HepG2 (cell line): ENCODE measurements at regions not wholly inside any gene's neighbourhood (a gene's known extent, or its start where the extent isn't known, plus 50 kb on each side); places are given as distances from the start of the nearest gene placed in this dataset.

Source experiments
- DR1 ChIP-seq: sonication (generic); formaldehyde crosslinking; IDR thresholded peaks from 2 replicates; pipeline ENCODE4 v1.8.0; 2021; ENCODE audit warnings: mild to moderate bottlenecking, missing genetic modification reagents, inconsistent platforms
- PAX8 ChIP-seq: sonication (generic); formaldehyde crosslinking; IDR thresholded peaks from 2 replicates; pipeline ENCODE4 v1.8.0; 2022; ENCODE audit warnings: mild to moderate bottlenecking, missing genetic modification reagents, borderline replicate concordance
- PPARG ChIP-seq: conservative IDR thresholded peaks from 2 replicates; pipeline ENCODE4 v1.6.1; 2016; ENCODE audit warnings: missing biosample characterization, missing genetic modification reagents
- SAP130 ChIP-seq: IDR thresholded peaks from 2 replicates; pipeline ENCODE4 v1.6.1; 2016; ENCODE audit warnings: low read depth
- SIN3A ChIP-seq: IDR thresholded peaks from 2 replicates; pipeline ENCODE4 v1.6.1; 2011; ENCODE audit warnings: low read depth, mild to moderate bottlenecking, control low read depth, low read length, borderline replicate concordance
- SKI ChIP-seq: fragments of 450-650 bp; IDR thresholded peaks from one replicate; pipeline ENCODE4 v1.6.1; 2018; ENCODE audit warnings: mild to moderate bottlenecking; ENCODE audit not compliant: partially characterized antibody
- TCF7 ChIP-seq: sonication (generic); IDR thresholded peaks from 2 replicates; pipeline ENCODE4 v1.6.1; 2016; ENCODE audit warnings: antibody characterized with exemption, low read depth
- ZMYM2 ChIP-seq: sonication (generic); formaldehyde crosslinking; IDR thresholded peaks from 2 replicates; pipeline ENCODE4 v1.8.0; 2022; ENCODE audit warnings: mild to moderate bottlenecking, missing genetic modification reagents
- ZMYM3 ChIP-seq: sonication (generic); formaldehyde crosslinking; IDR thresholded peaks from 2 replicates; pipeline ENCODE4 v1.5.1; 2020; ENCODE audit warnings: mild to moderate bottlenecking, missing genetic modification reagents
- ZNF564 ChIP-seq: sonication (generic); formaldehyde crosslinking; IDR thresholded peaks from 2 replicates; pipeline ENCODE4 v1.8.1; 2023; ENCODE audit warnings: mild to moderate bottlenecking, missing genetic modification reagents
- ZNF567 ChIP-seq: sonication (generic); formaldehyde crosslinking; IDR thresholded peaks from 2 replicates; pipeline ENCODE4 v1.8.1; 2023; ENCODE audit warnings: mild to moderate bottlenecking, missing genetic modification reagents, borderline replicate concordance
- ZNF570 ChIP-seq: sonication (generic); formaldehyde crosslinking; IDR thresholded peaks from 2 replicates; pipeline ENCODE4 v1.4.0; 2020; ENCODE audit warnings: mild to moderate bottlenecking, missing genetic modification reagents, borderline replicate concordance
- TF ChIP-seq, protein P1 (sequence below): sonication (generic); formaldehyde crosslinking; IDR thresholded peaks from 2 replicates; pipeline ENCODE4 v1.5.1; 2020; ENCODE audit warnings: mild to moderate bottlenecking, missing genetic modification reagents, borderline replicate concordance
- TF ChIP-seq, protein P2 (sequence below): IDR thresholded peaks from 2 replicates; pipeline ENCODE4 v1.6.1; 2016; ENCODE audit warnings: low read depth, borderline replicate concordance
- TF ChIP-seq, protein P3 (sequence below): sonication (generic); formaldehyde crosslinking; IDR thresholded peaks from 2 replicates; pipeline ENCODE4 v1.9.0; 2021; ENCODE audit warnings: missing genetic modification reagents, mild to moderate bottlenecking, borderline replicate concordance

GRCh38 chr11:33633251-33634003, 67.2 kb downstream of the C11orf91 start (continued):
- TF ChIP-seq, protein P1, sequence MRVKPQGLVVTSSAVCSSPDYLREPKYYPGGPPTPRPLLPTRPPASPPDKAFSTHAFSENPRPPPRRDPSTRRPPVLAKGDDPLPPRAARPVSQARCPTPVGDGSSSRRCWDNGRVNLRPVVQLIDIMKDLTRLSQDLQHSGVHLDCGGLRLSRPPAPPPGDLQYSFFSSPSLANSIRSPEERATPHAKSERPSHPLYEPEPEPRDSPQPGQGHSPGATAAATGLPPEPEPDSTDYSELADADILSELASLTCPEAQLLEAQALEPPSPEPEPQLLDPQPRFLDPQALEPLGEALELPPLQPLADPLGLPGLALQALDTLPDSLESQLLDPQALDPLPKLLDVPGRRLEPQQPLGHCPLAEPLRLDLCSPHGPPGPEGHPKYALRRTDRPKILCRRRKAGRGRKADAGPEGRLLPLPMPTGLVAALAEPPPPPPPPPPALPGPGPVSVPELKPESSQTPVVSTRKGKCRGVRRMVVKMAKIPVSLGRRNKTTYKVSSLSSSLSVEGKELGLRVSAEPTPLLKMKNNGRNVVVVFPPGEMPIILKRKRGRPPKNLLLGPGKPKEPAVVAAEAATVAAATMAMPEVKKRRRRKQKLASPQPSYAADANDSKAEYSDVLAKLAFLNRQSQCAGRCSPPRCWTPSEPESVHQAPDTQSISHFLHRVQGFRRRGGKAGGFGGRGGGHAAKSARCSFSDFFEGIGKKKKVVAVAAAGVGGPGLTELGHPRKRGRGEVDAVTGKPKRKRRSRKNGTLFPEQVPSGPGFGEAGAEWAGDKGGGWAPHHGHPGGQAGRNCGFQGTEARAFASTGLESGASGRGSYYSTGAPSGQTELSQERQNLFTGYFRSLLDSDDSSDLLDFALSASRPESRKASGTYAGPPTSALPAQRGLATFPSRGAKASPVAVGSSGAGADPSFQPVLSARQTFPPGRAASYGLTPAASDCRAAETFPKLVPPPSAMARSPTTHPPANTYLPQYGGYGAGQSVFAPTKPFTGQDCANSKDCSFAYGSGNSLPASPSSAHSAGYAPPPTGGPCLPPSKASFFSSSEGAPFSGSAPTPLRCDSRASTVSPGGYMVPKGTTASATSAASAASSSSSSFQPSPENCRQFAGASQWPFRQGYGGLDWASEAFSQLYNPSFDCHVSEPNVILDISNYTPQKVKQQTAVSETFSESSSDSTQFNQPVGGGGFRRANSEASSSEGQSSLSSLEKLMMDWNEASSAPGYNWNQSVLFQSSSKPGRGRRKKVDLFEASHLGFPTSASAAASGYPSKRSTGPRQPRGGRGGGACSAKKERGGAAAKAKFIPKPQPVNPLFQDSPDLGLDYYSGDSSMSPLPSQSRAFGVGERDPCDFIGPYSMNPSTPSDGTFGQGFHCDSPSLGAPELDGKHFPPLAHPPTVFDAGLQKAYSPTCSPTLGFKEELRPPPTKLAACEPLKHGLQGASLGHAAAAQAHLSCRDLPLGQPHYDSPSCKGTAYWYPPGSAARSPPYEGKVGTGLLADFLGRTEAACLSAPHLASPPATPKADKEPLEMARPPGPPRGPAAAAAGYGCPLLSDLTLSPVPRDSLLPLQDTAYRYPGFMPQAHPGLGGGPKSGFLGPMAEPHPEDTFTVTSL (CRISPR knock-in tag): 0 out of 2 replicates have a peak, but pooled peaks have one; percentile 15
- TF ChIP-seq ZNF570 (CRISPR knock-in tag): no peak
- peak; percentile 46 for TF ChIP-seq TCF7
- TF ChIP-seq, protein P2, sequence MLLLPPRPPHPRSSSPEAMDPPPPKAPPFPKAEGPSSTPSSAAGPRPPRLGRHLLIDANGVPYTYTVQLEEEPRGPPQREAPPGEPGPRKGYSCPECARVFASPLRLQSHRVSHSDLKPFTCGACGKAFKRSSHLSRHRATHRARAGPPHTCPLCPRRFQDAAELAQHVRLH (CRISPR knock-in tag): no peak
- no peak for TF ChIP-seq PAX8
- TF ChIP-seq SKI: peak; percentile 9
- TF ChIP-seq ZMYM2 (CRISPR knock-in tag): peak; percentile 32; the same call in 1 of the 2 replicates
- peak; percentile 38; the same call in 1 of the 2 replicates for TF ChIP-seq PPARG
- TF ChIP-seq ZMYM3 (CRISPR knock-in tag): 0 out of 2 replicates have a peak, but pooled peaks have one; percentile 22
- no peak for TF ChIP-seq SIN3A
- no peak for TF ChIP-seq DR1
- TF ChIP-seq, protein P3, sequence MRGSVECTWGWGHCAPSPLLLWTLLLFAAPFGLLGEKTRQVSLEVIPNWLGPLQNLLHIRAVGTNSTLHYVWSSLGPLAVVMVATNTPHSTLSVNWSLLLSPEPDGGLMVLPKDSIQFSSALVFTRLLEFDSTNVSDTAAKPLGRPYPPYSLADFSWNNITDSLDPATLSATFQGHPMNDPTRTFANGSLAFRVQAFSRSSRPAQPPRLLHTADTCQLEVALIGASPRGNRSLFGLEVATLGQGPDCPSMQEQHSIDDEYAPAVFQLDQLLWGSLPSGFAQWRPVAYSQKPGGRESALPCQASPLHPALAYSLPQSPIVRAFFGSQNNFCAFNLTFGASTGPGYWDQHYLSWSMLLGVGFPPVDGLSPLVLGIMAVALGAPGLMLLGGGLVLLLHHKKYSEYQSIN (CRISPR knock-in tag): no peak
- TF ChIP-seq ZNF564 (CRISPR knock-in tag): no peak
- TF ChIP-seq ZNF567: no peak
- peak; percentile 26; the same call in 1 of the 2 replicates for TF ChIP-seq SAP130 (CRISPR knock-in tag)
